Tibial nerve (tissue), 4 donors: ENCODE measurements at regions not wholly inside any gene's neighbourhood (a gene's known extent, or its start where the extent isn't known, plus 50 kb on each side); places are given as distances from the start of the nearest gene placed in this dataset.

Source experiments
- EP300 ChIP-seq, 2 donors: sonication (generic); formaldehyde crosslinking; IDR thresholded peaks; one replicate each; pipeline ENCODE4 v1.6.1; 2017; ENCODE audit warnings: antibody characterized with exemption in 2 of 2, mild to moderate bottlenecking in 1 of 2
- TF ChIP-seq, protein P1 (sequence below), 5 experiments: fragments of 200-600 bp in 3 of 5; fragments of 450-650 bp in 2 of 5; sonication (generic) in 3 of 5; IDR thresholded peaks; one replicate each; pipeline ENCODE4 v1.5.1; 2016 to 2019; ENCODE audit warnings: antibody characterized with exemption in 5 of 5, mild to moderate bottlenecking in 3 of 5, moderate library complexity in 2 of 5

DNA sequence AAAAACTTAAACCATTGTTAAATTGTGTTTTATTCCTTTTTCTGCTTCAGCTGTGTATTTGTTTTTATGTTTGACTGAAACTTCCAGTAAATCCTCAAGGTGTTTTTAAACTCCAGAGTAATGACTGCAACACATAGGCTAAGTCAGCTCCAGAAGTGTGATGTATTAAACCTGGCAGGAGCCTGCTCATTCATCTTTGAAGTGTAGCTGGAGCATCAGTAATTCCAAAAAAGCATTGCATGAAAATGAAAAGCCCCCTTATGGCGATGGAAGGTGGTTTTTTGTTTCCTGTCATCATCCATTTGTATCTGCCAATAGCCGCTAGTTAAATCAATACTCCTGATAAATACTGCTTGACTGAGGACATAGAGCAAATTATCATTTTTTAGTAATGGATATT lies 474.2 kb upstream of the ADAMTS16 start:
- TF ChIP-seq, protein P1, sequence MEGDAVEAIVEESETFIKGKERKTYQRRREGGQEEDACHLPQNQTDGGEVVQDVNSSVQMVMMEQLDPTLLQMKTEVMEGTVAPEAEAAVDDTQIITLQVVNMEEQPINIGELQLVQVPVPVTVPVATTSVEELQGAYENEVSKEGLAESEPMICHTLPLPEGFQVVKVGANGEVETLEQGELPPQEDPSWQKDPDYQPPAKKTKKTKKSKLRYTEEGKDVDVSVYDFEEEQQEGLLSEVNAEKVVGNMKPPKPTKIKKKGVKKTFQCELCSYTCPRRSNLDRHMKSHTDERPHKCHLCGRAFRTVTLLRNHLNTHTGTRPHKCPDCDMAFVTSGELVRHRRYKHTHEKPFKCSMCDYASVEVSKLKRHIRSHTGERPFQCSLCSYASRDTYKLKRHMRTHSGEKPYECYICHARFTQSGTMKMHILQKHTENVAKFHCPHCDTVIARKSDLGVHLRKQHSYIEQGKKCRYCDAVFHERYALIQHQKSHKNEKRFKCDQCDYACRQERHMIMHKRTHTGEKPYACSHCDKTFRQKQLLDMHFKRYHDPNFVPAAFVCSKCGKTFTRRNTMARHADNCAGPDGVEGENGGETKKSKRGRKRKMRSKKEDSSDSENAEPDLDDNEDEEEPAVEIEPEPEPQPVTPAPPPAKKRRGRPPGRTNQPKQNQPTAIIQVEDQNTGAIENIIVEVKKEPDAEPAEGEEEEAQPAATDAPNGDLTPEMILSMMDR (IDR thresholded peaks at IDR 0.05): no peak
- TF ChIP-seq EP300 (IDR thresholded peaks at IDR 0.05): no peak
